ENCODE measurements at regions not wholly inside any gene's neighbourhood (a gene's known extent, or its start where the extent isn't known, plus 50 kb on each side); places are given as distances from the start of the nearest gene placed in this dataset.

- TF ChIP-seq POLR2AphosphoS5 (IDR thresholded peaks at IDR 0.05) (no peak), POLR2A (IDR thresholded peaks at IDR 0.05) (no peak), CTCF (IDR thresholded peaks at IDR 0.05) (no peak)
Measured at GRCh38 chr1:96374076-96374762, 347.4 kb upstream of the PTBP2 start.

All from sigmoid colon (tissue), 4 donors.